ENCODE measurements at regions not wholly inside any gene's neighbourhood (a gene's known extent, or its start where the extent isn't known, plus 50 kb on each side); places are given as distances from the start of the nearest gene placed in this dataset.

GRCh38 chr2:8260213-8260612, 421.6 kb upstream of the ID2 start:
- Mint-ChIP-seq H3K27ac (no peak overlapping the region), H3K27me3 (ENCODE audit: insufficient read depth) (peaks cover 11% of the 10 kb centered on the region), H3K9me3 (no peaks in the 10 kb centered on the region), H3K4me3 (no peak overlapping the region), H3K4me1 (ENCODE audit: low read depth) (peaks cover 7% of the 10 kb centered on the region), H3K36me3 (ENCODE audit: low read depth) (peaks cover 7% of the 10 kb centered on the region)
- DNase-seq (ENCODE audit: low spot score), result no peak
- intact Hi-C loops (cut with micrococcal nuclease), result no loop called here

- intact Hi-C loops (cut with micrococcal nuclease), result no loop called here
- no peak overlapping the region for H3K4me3 Mint-ChIP-seq
- no peak overlapping the region for H3K27ac Mint-ChIP-seq
- peaks cover 6% of the 10 kb centered on the region for H3K27me3 Mint-ChIP-seq (ENCODE audit: insufficient read depth)
- H3K9me3 Mint-ChIP-seq, result no peaks in the 10 kb centered on the region
- peaks cover 12% of the 10 kb centered on the region for H3K4me1 Mint-ChIP-seq (ENCODE audit: low read depth)
- DNase-seq (ENCODE audit: low spot score), result no peak
- H3K36me3 Mint-ChIP-seq (ENCODE audit: low read depth), result peaks cover 7% of the 10 kb centered on the region
These were observed 418.0 kb upstream of the ID2 start for GRCh38 chr2:8263901-8264300.

- no peak overlapping the region for H3K4me3 Mint-ChIP-seq
- DNase-seq (ENCODE audit: low spot score), result no peak
- H3K9me3 Mint-ChIP-seq, result no peaks in the 10 kb centered on the region
- peaks cover 12% of the 10 kb centered on the region for H3K4me1 Mint-ChIP-seq (ENCODE audit: low read depth)
- intact Hi-C loops (cut with micrococcal nuclease), result no loop called here
- no peak overlapping the region for H3K27ac Mint-ChIP-seq
- H3K36me3 Mint-ChIP-seq (ENCODE audit: low read depth), result peaks cover 7% of the 10 kb centered on the region
- H3K27me3 Mint-ChIP-seq (ENCODE audit: insufficient read depth), result peaks cover 6% of the 10 kb centered on the region
These were observed 416.9 kb upstream of the ID2 start for GRCh38 chr2:8264981-8265380.

- no peak overlapping the region for H3K4me3 Mint-ChIP-seq
- peaks cover 7% of the 10 kb centered on the region for H3K36me3 Mint-ChIP-seq (ENCODE audit: low read depth)
- H3K4me1 Mint-ChIP-seq (ENCODE audit: low read depth), result peaks cover 12% of the 10 kb centered on the region
- H3K27me3 Mint-ChIP-seq (ENCODE audit: insufficient read depth), result peaks cover 3% of the 10 kb centered on the region
- H3K9me3 Mint-ChIP-seq, result no peaks in the 10 kb centered on the region
- intact Hi-C loops (cut with micrococcal nuclease), result no loop called here
- no peak for DNase-seq (ENCODE audit: low spot score)
- H3K27ac Mint-ChIP-seq, result no peak overlapping the region
These were observed 416.2 kb upstream of the ID2 start for GRCh38 chr2:8265476-8266226.

- intact Hi-C loops (cut with micrococcal nuclease), result no loop called here
- H3K27ac Mint-ChIP-seq, result no peak overlapping the region
- H3K36me3 Mint-ChIP-seq (ENCODE audit: low read depth), result peaks cover 4% of the 10 kb centered on the region
- peaks cover 12% of the 10 kb centered on the region for H3K4me1 Mint-ChIP-seq (ENCODE audit: low read depth)
- H3K4me3 Mint-ChIP-seq, result no peak overlapping the region
- peaks cover 6% of the 10 kb centered on the region for H3K27me3 Mint-ChIP-seq (ENCODE audit: insufficient read depth)
- peaks cover 4% of the 10 kb centered on the region for H3K9me3 Mint-ChIP-seq
- DNase-seq (ENCODE audit: low spot score), result no peak
These were observed 415.3 kb upstream of the ID2 start for GRCh38 chr2:8266563-8266962.

GRCh38 chr2:8267048-8267447, 414.8 kb upstream of the ID2 start:
- peaks cover 6% of the 10 kb centered on the region for H3K9me3 Mint-ChIP-seq

GRCh38 chr2:8267721-8268120, 414.1 kb upstream of the ID2 start:
- no peak for DNase-seq (ENCODE audit: low spot score)
- H3K9me3 Mint-ChIP-seq, result peaks cover 13% of the 10 kb centered on the region
- peaks cover 4% of the 10 kb centered on the region for H3K36me3 Mint-ChIP-seq (ENCODE audit: low read depth)
- intact Hi-C loops (cut with micrococcal nuclease), result no loop called here
- H3K4me3 Mint-ChIP-seq, result no peak overlapping the region
- peaks cover 4% of the 10 kb centered on the region for H3K27me3 Mint-ChIP-seq (ENCODE audit: insufficient read depth)
- H3K4me1 Mint-ChIP-seq (ENCODE audit: low read depth), result peaks cover 12% of the 10 kb centered on the region
- H3K27ac Mint-ChIP-seq, result no peak overlapping the region

More at GRCh38 chr2:8267048-8267447, 414.8 kb upstream of the ID2 start:
- no peak overlapping the region for H3K27ac Mint-ChIP-seq
- H3K36me3 Mint-ChIP-seq (ENCODE audit: low read depth), result peaks cover 4% of the 10 kb centered on the region
- peaks cover 5% of the 10 kb centered on the region for H3K27me3 Mint-ChIP-seq (ENCODE audit: insufficient read depth)
- peaks cover 12% of the 10 kb centered on the region for H3K4me1 Mint-ChIP-seq (ENCODE audit: low read depth)
- DNase-seq (ENCODE audit: low spot score), result no peak
- intact Hi-C loops (cut with micrococcal nuclease), result no loop called here
- no peak overlapping the region for H3K4me3 Mint-ChIP-seq

- Mint-ChIP-seq H3K9me3 (peaks cover 13% of the 10 kb centered on the region), H3K36me3 (ENCODE audit: low read depth) (peaks cover 4% of the 10 kb centered on the region)
These were observed 413.6 kb upstream of the ID2 start for GRCh38 chr2:8268172-8268783.

GRCh38 chr2:8270699-8271098, 411.2 kb upstream of the ID2 start:
- Mint-ChIP-seq H3K27me3 (ENCODE audit: insufficient read depth) (peaks cover 9% of the 10 kb centered on the region), H3K27ac (no peak overlapping the region), H3K9me3 (peaks cover 13% of the 10 kb centered on the region), H3K4me1 (ENCODE audit: low read depth) (peaks cover 18% of the 10 kb centered on the region), H3K36me3 (ENCODE audit: low read depth) (no peaks in the 10 kb centered on the region), H3K4me3 (no peak overlapping the region)
- intact Hi-C loops (cut with micrococcal nuclease), result no loop called here
- DNase-seq (ENCODE audit: low spot score), result no peak

More at GRCh38 chr2:8268172-8268783, 413.6 kb upstream of the ID2 start:
- Mint-ChIP-seq H3K27ac (no peak overlapping the region), H3K4me1 (ENCODE audit: low read depth) (peaks cover 13% of the 10 kb centered on the region), H3K4me3 (no peak overlapping the region), H3K27me3 (ENCODE audit: insufficient read depth) (peaks cover 4% of the 10 kb centered on the region)
- intact Hi-C loops (cut with micrococcal nuclease), result no loop called here
- no peak for DNase-seq (ENCODE audit: low spot score)

- Mint-ChIP-seq H3K4me3 (no peak overlapping the region), H3K36me3 (ENCODE audit: low read depth) (no peaks in the 10 kb centered on the region)
- intact Hi-C loops (cut with micrococcal nuclease), result no loop called here
These were observed 410.4 kb upstream of the ID2 start for GRCh38 chr2:8271461-8271860.

GRCh38 chr2:8276026-8276425, 405.8 kb upstream of the ID2 start:
- peaks cover 16% of the 10 kb centered on the region for H3K4me1 Mint-ChIP-seq (ENCODE audit: low read depth)
- H3K36me3 Mint-ChIP-seq (ENCODE audit: low read depth), result no peaks in the 10 kb centered on the region
- intact Hi-C loops (cut with micrococcal nuclease), result no loop called here
- peaks cover 16% of the 10 kb centered on the region for H3K27me3 Mint-ChIP-seq (ENCODE audit: insufficient read depth)
- peaks cover 13% of the 10 kb centered on the region for H3K9me3 Mint-ChIP-seq
- no peak for DNase-seq (ENCODE audit: low spot score)
- no peak overlapping the region for H3K4me3 Mint-ChIP-seq
- no peak overlapping the region for H3K27ac Mint-ChIP-seq

More at GRCh38 chr2:8271461-8271860, 410.4 kb upstream of the ID2 start:
- DNase-seq (ENCODE audit: low spot score), result no peak
- Mint-ChIP-seq H3K27ac (no peak overlapping the region), H3K9me3 (peaks cover 13% of the 10 kb centered on the region), H3K27me3 (ENCODE audit: insufficient read depth) (peaks cover 9% of the 10 kb centered on the region), H3K4me1 (ENCODE audit: low read depth) (peaks cover 18% of the 10 kb centered on the region)

- intact Hi-C loops (cut with micrococcal nuclease), result no loop called here
- Mint-ChIP-seq H3K4me3 (no peak overlapping the region), H3K27me3 (ENCODE audit: insufficient read depth) (peaks cover 13% of the 10 kb centered on the region), H3K27ac (no peak overlapping the region), H3K4me1 (ENCODE audit: low read depth) (peaks cover 28% of the 10 kb centered on the region), H3K9me3 (no peaks in the 10 kb centered on the region), H3K36me3 (ENCODE audit: low read depth) (no peaks in the 10 kb centered on the region)
- no peak for DNase-seq (ENCODE audit: low spot score)
These were observed 403.8 kb upstream of the ID2 start for GRCh38 chr2:8277921-8278571.

GRCh38 chr2:8278709-8279354, 403.0 kb upstream of the ID2 start:
- Mint-ChIP-seq H3K27ac (no peak overlapping the region), H3K4me1 (ENCODE audit: low read depth) (peaks cover 23% of the 10 kb centered on the region), H3K9me3 (no peaks in the 10 kb centered on the region), H3K36me3 (ENCODE audit: low read depth) (no peaks in the 10 kb centered on the region), H3K4me3 (no peak overlapping the region), H3K27me3 (ENCODE audit: insufficient read depth) (peaks cover 9% of the 10 kb centered on the region)
- intact Hi-C loops (cut with micrococcal nuclease), result no loop called here
- no peak for DNase-seq (ENCODE audit: low spot score)

Measured in activated T-helper 1 cell treated with anti-CD3 and anti-CD28 coated beads, Interleukin-12 subunit alpha, Interleukin-12 subunit beta, Interleukin-2, Interleukin-4 antibody, amounts not matched to agents 30 ng/mL and 10 ng/mL and 1 ng/mL, durations not matched to agents 14 hours and 24 hours and 36 hours (primary cell).